IMR-90 (cell line): ENCODE measurements at regions not wholly inside any gene's neighbourhood (a gene's known extent, or its start where the extent isn't known, plus 50 kb on each side); places are given as distances from the start of the nearest gene placed in this dataset.

Source experiments
- ATAC-seq: fragments of 200-7000 bp; cut with Tn5 transposase; 2 replicates; pipeline ENCODE4 v1.9.1; 2020; ENCODE audit warnings: low read depth, mild to moderate bottlenecking, moderate library complexity
- BruUV-seq: library from RNA; stranded (reverse); fragments of 400-500 nt; replicated peaks from 2 replicates; lab custom pipeline; 2021; lab: Mats Ljungman, UMichigan
- CTCF ChIA-PET: fragments of 300-600 bp; formaldehyde crosslinking; extraction: SDS; loops from one replicate; lab custom pipeline; 2021; ENCODE audit warnings: antibody characterized with exemption; lab: Yijun Ruan, JAX
- POLR2A ChIA-PET: fragments of 300-600 bp; sonication (Branson Sonifier 250); formaldehyde crosslinking; loops from one replicate; lab custom pipeline; 2022; ENCODE audit warnings: antibody characterized with exemption; ENCODE audit not compliant: unreplicated experiment; lab: Charles Lee
- DNase-seq: peaks from one replicate; pipeline ENCODE4 v3.0.0; 2013
- H2AFZ ChIP-seq: replicated peaks from 2 replicates; pipeline ENCODE3; 2013; ENCODE audit warnings: low read length, mild to moderate bottlenecking; ENCODE audit not compliant: poor library complexity
- H2AK5ac ChIP-seq: 2 replicates; pipeline ENCODE4 v1.6.1; 2013; ENCODE audit warnings: low read depth, low read length, inconsistent platforms
- H2AK9ac ChIP-seq: replicated peaks from 2 replicates; pipeline ENCODE3; 2013; ENCODE audit warnings: mild to moderate bottlenecking, low read depth, low read length, moderate library complexity; ENCODE audit not compliant: poor library complexity
- H2BK120ac ChIP-seq: 2 replicates; pipeline ENCODE4 v1.6.1; 2013; ENCODE audit warnings: low read depth, low read length, inconsistent platforms
- H2BK15ac ChIP-seq: 3 replicates; pipeline ENCODE4 v1.6.1; 2013; ENCODE audit warnings: low read depth, low read length, inconsistent platforms
- H2BK20ac ChIP-seq: 2 replicates; pipeline ENCODE4 v1.6.1; 2013; ENCODE audit warnings: low read depth, mild to moderate bottlenecking, inconsistent platforms, low read length, moderate library complexity
- H2BK5ac ChIP-seq: 2 replicates; pipeline ENCODE4 v1.6.1; 2013; ENCODE audit warnings: mild to moderate bottlenecking, low read depth, low read length, inconsistent platforms; ENCODE audit not compliant: poor library complexity, severe bottlenecking
- H3K14ac ChIP-seq: replicated peaks from 2 replicates; pipeline ENCODE4 v1.6.1; 2013; ENCODE audit warnings: low read depth, low read length, inconsistent platforms
- H3K18ac ChIP-seq: 2 replicates; pipeline ENCODE4 v1.6.1; 2013; ENCODE audit warnings: low read depth, low read length, control low read depth
- H3K23ac ChIP-seq: 2 replicates; pipeline ENCODE4 v1.6.1; 2013; ENCODE audit warnings: low read depth, low read length, inconsistent platforms
- H3K27ac ChIP-seq: 2 replicates; pipeline ENCODE4 v1.5.1; 2013; ENCODE audit warnings: mild to moderate bottlenecking, control low read depth, low read length; ENCODE audit not compliant: insufficient read depth
- H3K27me3 ChIP-seq: 2 replicates; pipeline ENCODE4 v1.6.1; 2013; ENCODE audit warnings: low read length; ENCODE audit not compliant: control insufficient read depth, insufficient read depth
- H3K36me3 ChIP-seq: 2 replicates; pipeline ENCODE4 v1.6.1; 2013; ENCODE audit warnings: low read length, mixed read lengths; ENCODE audit not compliant: control insufficient read depth, insufficient read depth
- H3K4ac ChIP-seq: 2 replicates; pipeline ENCODE4 v1.6.1; 2013; ENCODE audit warnings: low read depth, low read length, inconsistent platforms
- H3K4me1 ChIP-seq: 2 replicates; pipeline ENCODE4 v1.6.1; 2013; ENCODE audit warnings: low read length, mixed read lengths; ENCODE audit not compliant: control insufficient read depth, insufficient read depth
- H3K4me2 ChIP-seq: 2 replicates; pipeline ENCODE4 v1.6.1; 2013; ENCODE audit warnings: low read depth, mild to moderate bottlenecking, control low read depth, low read length, moderate library complexity
- H3K4me3 ChIP-seq: 2 replicates; pipeline ENCODE4 v1.5.1; 2013; ENCODE audit warnings: low read depth, mild to moderate bottlenecking, control low read depth, low read length, moderate library complexity; ENCODE audit not compliant: insufficient read depth
- H3K56ac ChIP-seq: 2 replicates; pipeline ENCODE4 v1.6.1; 2013; ENCODE audit warnings: low read length, inconsistent platforms; ENCODE audit not compliant: insufficient read depth; ENCODE audit errors: extremely low read depth
- H3K79me1 ChIP-seq, 2 experiments: 2 replicates each; pipeline ENCODE4 v1.6.1; 2013; ENCODE audit warnings: low read length in 2 of 2, inconsistent platforms in 1 of 2, low read depth in 1 of 2
- H3K9ac ChIP-seq: 2 replicates; pipeline ENCODE4 v1.6.1; 2013; ENCODE audit warnings: low read depth, low read length, control low read depth
- H3K9me1 ChIP-seq: 2 replicates; pipeline ENCODE4 v1.6.1; 2013; ENCODE audit warnings: low read length, inconsistent platforms; ENCODE audit not compliant: insufficient read depth
- H3K9me3 ChIP-seq: 2 replicates; pipeline ENCODE4 v1.6.1; 2013; ENCODE audit warnings: low read length; ENCODE audit not compliant: control insufficient read depth, insufficient read depth
- H4K20me1 ChIP-seq: 2 replicates; pipeline ENCODE4 v1.6.1; 2013; ENCODE audit warnings: low read length, inconsistent platforms; ENCODE audit not compliant: insufficient read depth
- H4K5ac ChIP-seq: 2 replicates; pipeline ENCODE4 v1.6.1; 2013; ENCODE audit warnings: mild to moderate bottlenecking, low read depth, low read length, control low read depth
- H4K8ac ChIP-seq, 2 experiments: 2 replicates each; pipeline ENCODE4 v1.6.1; 2013; ENCODE audit warnings: low read depth in 2 of 2, low read length in 2 of 2, control low read depth in 1 of 2, inconsistent platforms in 1 of 2
- H4K91ac ChIP-seq: 2 replicates; pipeline ENCODE4 v1.6.1; 2013; ENCODE audit warnings: low read depth, low read length, inconsistent platforms; ENCODE audit not compliant: insufficient read depth
- CEBPB ChIP-seq: IDR thresholded peaks from 2 replicates; pipeline ENCODE4 v1.6.1; 2012; ENCODE audit warnings: low read depth, low read length, improper control_type of control experiment
- NFE2L2 ChIP-seq: fragments of 150-350 bp; IDR thresholded peaks from 2 replicates; pipeline ENCODE4 v1.6.1; 2016; ENCODE audit warnings: low read depth, mild to moderate bottlenecking, low read length
- POLR2A ChIP-seq: IDR thresholded peaks from 2 replicates; pipeline ENCODE4 v1.6.1; 2012; ENCODE audit warnings: mild to moderate bottlenecking, low read depth, low read length
- WGBS, 2 experiments: methylation state at CpG; one replicate each; pipeline versions ENCODE4 v1.1.5 to v1.1.7; 2013; ENCODE audit warnings: missing lambda C conversion rate in 2 of 2; ENCODE audit not compliant: insufficient read length in 1 of 2; ENCODE audit errors: extremely low coverage in 2 of 2; 5-methylcytosine and 5-hydroxymethylcytosine counted together
- dilution Hi-C: fragments of 300-500 bp; cut with HindIII; formaldehyde crosslinking; loops from one replicate; pipeline ENCODE4 v1.14.3; 2018; ENCODE audit warnings: low sequenced_read_pairs; ENCODE audit not compliant: unreplicated experiment
- in situ Hi-C: fragments of 300-500 bp; cut with MboI; formaldehyde crosslinking; loops from 3 replicates; pipeline ENCODE4 v1.14.3; 2019; ENCODE audit warnings: low sequenced_read_pairs, inconsistent platforms, mixed read lengths
- intact Hi-C: fragments of 100-400 bp; cut with micrococcal nuclease; formaldehyde crosslinking; loops from 2 replicates; pipeline ENCODE4 v1.10.0; 2022

- H2AFZ ChIP-seq: no peak overlapping the region
- no TSS peak for BruUV-seq
- POLR2A ChIA-PET: no interaction called here
- in situ Hi-C loops (no loop called here), dilution Hi-C loops (no loop called here), intact Hi-C loops (no loop called here)
- H3K56ac ChIP-seq: no peak overlapping the region
- WGBS, 2 experiments: no CpG with 5 or more reads among the region's 2 CpGs
- peaks cover 6% of the 10 kb centered on the region; the same call in 1 of the 2 replicates for H3K9me3 ChIP-seq
- H3K4me1 ChIP-seq: no peaks in the 10 kb centered on the region
- H2AK5ac ChIP-seq: no peak overlapping the region
- no peaks in the 10 kb centered on the region for H3K9me1 ChIP-seq
- H2BK15ac ChIP-seq: no peak overlapping the region
- no peaks in the 10 kb centered on the region for H3K79me1 ChIP-seq
- no peak overlapping the region for H2AK9ac ChIP-seq
- no peak overlapping the region for H2BK5ac ChIP-seq
- H3K27me3 ChIP-seq: no peaks in the 10 kb centered on the region
- no peak for DNase-seq
- no peak overlapping the region for H4K91ac ChIP-seq
- no peak overlapping the region for H2BK20ac ChIP-seq
- no peak for TF ChIP-seq NFE2L2
- no peak for TF ChIP-seq POLR2A
- TF ChIP-seq CEBPB: no peak
- H3K9ac ChIP-seq: no peak overlapping the region
- H3K4ac ChIP-seq: no peak overlapping the region
- H4K20me1 ChIP-seq: no peaks in the 10 kb centered on the region
- ATAC-seq: no peak
- H3K18ac ChIP-seq: no peak overlapping the region
- H4K8ac ChIP-seq: no peak overlapping the region
- no peak overlapping the region for H3K27ac ChIP-seq
- no peak overlapping the region for H3K14ac ChIP-seq
- no peak overlapping the region for H3K4me2 ChIP-seq
- CTCF ChIA-PET: no interaction called here
- H3K23ac ChIP-seq: no peak overlapping the region
- no peak overlapping the region for H2BK120ac ChIP-seq
- no peak overlapping the region for H4K5ac ChIP-seq
- H3K4me3 ChIP-seq: no peak overlapping the region
- H3K36me3 ChIP-seq: no peaks in the 10 kb centered on the region
These were observed 207.1 kb upstream of the GHITM start for GRCh38 chr10:83932245-83932644.
